ENCODE measurements at regions not wholly inside any gene's neighbourhood (a gene's known extent, or its start where the extent isn't known, plus 50 kb on each side); places are given as distances from the start of the nearest gene placed in this dataset.

- no peak for TF ChIP-seq CTCF (IDR thresholded peaks at IDR 0.05; ENCODE audit: unreplicated experiment)
Observed at GRCh38 chr11:110023711-110024110, 69.5 kb upstream of the ZC3H12C start.

GRCh38 chr11:110026858-110027626 is 66.2 kb upstream of the ZC3H12C start:
- Mint-ChIP-seq H3K36me3 (ENCODE audit: low read depth, unreplicated experiment) (no peaks in the 10 kb centered on the region), H3K4me1 (ENCODE audit: unreplicated experiment) (no peaks in the 10 kb centered on the region), H3K9me3 (ENCODE audit: unreplicated experiment) (no peaks in the 10 kb centered on the region), H3K4me3 (ENCODE audit: unreplicated experiment) (no peak overlapping the region), H3K27ac (ENCODE audit: unreplicated experiment) (no peak overlapping the region), H3K27me3 (ENCODE audit: unreplicated experiment) (no peaks in the 10 kb centered on the region)
- no peak for TF ChIP-seq CTCF (IDR thresholded peaks at IDR 0.05; ENCODE audit: unreplicated experiment)
- no peak for DNase-seq (ENCODE audit: low spot score)

More at GRCh38 chr11:110023711-110024110, 69.5 kb upstream of the ZC3H12C start:
- Mint-ChIP-seq H3K4me3 (ENCODE audit: unreplicated experiment) (no peak overlapping the region), H3K9me3 (ENCODE audit: unreplicated experiment) (no peaks in the 10 kb centered on the region), H3K4me1 (ENCODE audit: unreplicated experiment) (no peaks in the 10 kb centered on the region), H3K27me3 (ENCODE audit: unreplicated experiment) (no peaks in the 10 kb centered on the region), H3K36me3 (ENCODE audit: low read depth, unreplicated experiment) (no peaks in the 10 kb centered on the region), H3K27ac (ENCODE audit: unreplicated experiment) (no peak overlapping the region)
- no peak for DNase-seq (ENCODE audit: low spot score)

- H3K27ac Mint-ChIP-seq (ENCODE audit: unreplicated experiment), result no peak overlapping the region
- no peak for TF ChIP-seq CTCF (IDR thresholded peaks at IDR 0.05; ENCODE audit: unreplicated experiment)
- H3K36me3 Mint-ChIP-seq (ENCODE audit: low read depth, unreplicated experiment), result no peaks in the 10 kb centered on the region
- no peak overlapping the region for H3K4me3 Mint-ChIP-seq (ENCODE audit: unreplicated experiment)
- DNase-seq (ENCODE audit: low spot score), result no peak
- H3K4me1 Mint-ChIP-seq (ENCODE audit: unreplicated experiment), result peaks cover 8% of the 10 kb centered on the region
- H3K9me3 Mint-ChIP-seq (ENCODE audit: unreplicated experiment), result no peaks in the 10 kb centered on the region
- H3K27me3 Mint-ChIP-seq (ENCODE audit: unreplicated experiment), result no peaks in the 10 kb centered on the region
Observed at GRCh38 chr11:110027627-110028371, 65.4 kb upstream of the ZC3H12C start.

GRCh38 chr11:110028921-110029320 is 64.3 kb upstream of the ZC3H12C start:
- TF ChIP-seq CTCF (IDR thresholded peaks at IDR 0.05; ENCODE audit: unreplicated experiment), result no peak
- Mint-ChIP-seq H3K4me3 (ENCODE audit: unreplicated experiment) (no peak overlapping the region), H3K27ac (ENCODE audit: unreplicated experiment) (no peak overlapping the region), H3K36me3 (ENCODE audit: low read depth, unreplicated experiment) (no peaks in the 10 kb centered on the region), H3K4me1 (ENCODE audit: unreplicated experiment) (peaks cover 8% of the 10 kb centered on the region), H3K27me3 (ENCODE audit: unreplicated experiment) (no peaks in the 10 kb centered on the region), H3K9me3 (ENCODE audit: unreplicated experiment) (no peaks in the 10 kb centered on the region)
- DNase-seq (ENCODE audit: low spot score), result no peak

- Mint-ChIP-seq H3K4me1 (ENCODE audit: unreplicated experiment) (peaks cover 8% of the 10 kb centered on the region), H3K27me3 (ENCODE audit: unreplicated experiment) (no peaks in the 10 kb centered on the region), H3K4me3 (ENCODE audit: unreplicated experiment) (no peak overlapping the region), H3K27ac (ENCODE audit: unreplicated experiment) (no peak overlapping the region), H3K36me3 (ENCODE audit: low read depth, unreplicated experiment) (no peaks in the 10 kb centered on the region), H3K9me3 (ENCODE audit: unreplicated experiment) (no peaks in the 10 kb centered on the region)
- no peak for TF ChIP-seq CTCF (IDR thresholded peaks at IDR 0.05; ENCODE audit: unreplicated experiment)
- no peak for DNase-seq (ENCODE audit: low spot score)
Observed at GRCh38 chr11:110029714-110030113, 63.5 kb upstream of the ZC3H12C start.
